ENCODE measurements at regions not wholly inside any gene's neighbourhood (a gene's known extent, or its start where the extent isn't known, plus 50 kb on each side); places are given as distances from the start of the nearest gene placed in this dataset.
A peak's percentile ranks its signal among the peaks of the same experiment; 100 is the strongest.

- H3K4me1 ChIP-seq (ENCODE audit: control insufficient read depth, insufficient read depth, low read length): no peaks in the 10 kb centered on the region
- peak; percentile 49 for DNase-seq
- H3K4me3 ChIP-seq (ENCODE audit: low read length): no peak overlapping the region
- no peak overlapping the region for H3K27ac ChIP-seq (ENCODE audit: low read length)
- H3K27me3 ChIP-seq (ENCODE audit: control insufficient read depth, insufficient read depth, low read length): no peaks in the 10 kb centered on the region
- H3K36me3 ChIP-seq (ENCODE audit: control insufficient read depth, insufficient read depth, low read length): no peaks in the 10 kb centered on the region
- H3K9me3 ChIP-seq (replicated peaks; ENCODE audit: control insufficient read depth, low read depth, low read length): no peaks in the 10 kb centered on the region
- no CpG with 5 or more reads among the region's 4 CpGs for WGBS (ENCODE audit: insufficient coverage)
Observed at GRCh38 chr13:77406644-77407440, 79.9 kb upstream of the MYCBP2 start.

GRCh38 chr13:77398825-77399620, 72.1 kb upstream of the MYCBP2 start:
- whole genome bisulfite sequencing (ENCODE audit: insufficient coverage): no CpG with 5 or more reads among the region's 3 CpGs

GRCh38 chr13:77397636-77398035, 70.7 kb upstream of the MYCBP2 start:
- Histone ChIP-seq H3K27ac (ENCODE audit: low read length) (no peak overlapping the region), H3K4me3 (ENCODE audit: low read length) (no peak overlapping the region), H3K36me3 (ENCODE audit: control insufficient read depth, insufficient read depth, low read length) (no peaks in the 10 kb centered on the region), H3K9me3 (replicated peaks; ENCODE audit: control insufficient read depth, low read depth, low read length) (no peaks in the 10 kb centered on the region), H3K27me3 (ENCODE audit: control insufficient read depth, insufficient read depth, low read length) (no peaks in the 10 kb centered on the region), H3K4me1 (ENCODE audit: control insufficient read depth, insufficient read depth, low read length) (no peaks in the 10 kb centered on the region)
- no peak for DNase-seq
- no CpG with 5 or more reads among the region's 2 CpGs for WGBS (ENCODE audit: insufficient coverage)

More at GRCh38 chr13:77398825-77399620, 72.1 kb upstream of the MYCBP2 start:
- Histone ChIP-seq H3K27ac (ENCODE audit: low read length) (no peak overlapping the region), H3K4me3 (ENCODE audit: low read length) (no peak overlapping the region), H3K9me3 (replicated peaks; ENCODE audit: control insufficient read depth, low read depth, low read length) (no peaks in the 10 kb centered on the region), H3K4me1 (ENCODE audit: control insufficient read depth, insufficient read depth, low read length) (no peaks in the 10 kb centered on the region), H3K36me3 (ENCODE audit: control insufficient read depth, insufficient read depth, low read length) (no peaks in the 10 kb centered on the region), H3K27me3 (ENCODE audit: control insufficient read depth, insufficient read depth, low read length) (no peaks in the 10 kb centered on the region)
- DNase-seq: no peak

- Histone ChIP-seq H3K27me3 (ENCODE audit: control insufficient read depth, insufficient read depth, low read length) (no peaks in the 10 kb centered on the region), H3K4me1 (ENCODE audit: control insufficient read depth, insufficient read depth, low read length) (no peaks in the 10 kb centered on the region), H3K27ac (ENCODE audit: low read length) (no peak overlapping the region), H3K9me3 (replicated peaks; ENCODE audit: control insufficient read depth, low read depth, low read length) (no peaks in the 10 kb centered on the region), H3K36me3 (ENCODE audit: control insufficient read depth, insufficient read depth, low read length) (no peaks in the 10 kb centered on the region), H3K4me3 (ENCODE audit: low read length) (no peak overlapping the region)
- DNase-seq: no peak
Observed at GRCh38 chr13:77391475-77391874, 64.6 kb upstream of the MYCBP2 start.

- Histone ChIP-seq H3K9me3 (replicated peaks; ENCODE audit: control insufficient read depth, low read depth, low read length) (no peaks in the 10 kb centered on the region), H3K36me3 (ENCODE audit: control insufficient read depth, insufficient read depth, low read length) (no peaks in the 10 kb centered on the region), H3K27ac (ENCODE audit: low read length) (no peak overlapping the region), H3K4me3 (ENCODE audit: low read length) (no peak overlapping the region), H3K4me1 (ENCODE audit: control insufficient read depth, insufficient read depth, low read length) (no peaks in the 10 kb centered on the region), H3K27me3 (ENCODE audit: control insufficient read depth, insufficient read depth, low read length) (no peaks in the 10 kb centered on the region)
- DNase-seq: peak; percentile 27
- WGBS (ENCODE audit: insufficient coverage): 17% methylated on average over 1 of the region's 3 CpGs
Observed at GRCh38 chr13:77390391-77390790, 63.5 kb upstream of the MYCBP2 start.

GRCh38 chr13:77389625-77390000, 62.7 kb upstream of the MYCBP2 start:
- Histone ChIP-seq H3K27me3 (ENCODE audit: control insufficient read depth, insufficient read depth, low read length) (no peaks in the 10 kb centered on the region), H3K4me1 (ENCODE audit: control insufficient read depth, insufficient read depth, low read length) (no peaks in the 10 kb centered on the region), H3K27ac (ENCODE audit: low read length) (no peak overlapping the region), H3K36me3 (ENCODE audit: control insufficient read depth, insufficient read depth, low read length) (no peaks in the 10 kb centered on the region), H3K4me3 (ENCODE audit: low read length) (no peak overlapping the region), H3K9me3 (replicated peaks; ENCODE audit: control insufficient read depth, low read depth, low read length) (no peaks in the 10 kb centered on the region)
- no peak for DNase-seq

GRCh38 chr13:77388944-77389624, 62.2 kb upstream of the MYCBP2 start:
- no peaks in the 10 kb centered on the region for H3K4me1 ChIP-seq (ENCODE audit: control insufficient read depth, insufficient read depth, low read length)
- WGBS (ENCODE audit: insufficient coverage): no CpG with 5 or more reads among the region's 4 CpGs
- no peaks in the 10 kb centered on the region for H3K27me3 ChIP-seq (ENCODE audit: control insufficient read depth, insufficient read depth, low read length)
- H3K4me3 ChIP-seq (ENCODE audit: low read length): no peak overlapping the region
- H3K9me3 ChIP-seq (replicated peaks; ENCODE audit: control insufficient read depth, low read depth, low read length): no peaks in the 10 kb centered on the region
- no peak overlapping the region for H3K27ac ChIP-seq (ENCODE audit: low read length)
- no peak for DNase-seq
- no peaks in the 10 kb centered on the region for H3K36me3 ChIP-seq (ENCODE audit: control insufficient read depth, insufficient read depth, low read length)

- H3K4me1 ChIP-seq (ENCODE audit: control insufficient read depth, insufficient read depth, low read length): no peaks in the 10 kb centered on the region
- 80% methylated on average over 3 of the region's 5 CpGs for WGBS (ENCODE audit: insufficient coverage)
- H3K4me3 ChIP-seq (ENCODE audit: low read length): no peak overlapping the region
- no peaks in the 10 kb centered on the region for H3K36me3 ChIP-seq (ENCODE audit: control insufficient read depth, insufficient read depth, low read length)
- DNase-seq: no peak
- no peaks in the 10 kb centered on the region for H3K27me3 ChIP-seq (ENCODE audit: control insufficient read depth, insufficient read depth, low read length)
- H3K9me3 ChIP-seq (replicated peaks; ENCODE audit: control insufficient read depth, low read depth, low read length): no peaks in the 10 kb centered on the region
- no peak overlapping the region for H3K27ac ChIP-seq (ENCODE audit: low read length)
Observed at GRCh38 chr13:77387607-77388200, 60.8 kb upstream of the MYCBP2 start.

GRCh38 chr13:77386880-77387606, 60.1 kb upstream of the MYCBP2 start:
- H3K4me3 ChIP-seq (ENCODE audit: low read length): no peak overlapping the region
- H3K4me1 ChIP-seq (ENCODE audit: control insufficient read depth, insufficient read depth, low read length): no peaks in the 10 kb centered on the region
- peak; percentile 53 for DNase-seq
- no peak overlapping the region for H3K27ac ChIP-seq (ENCODE audit: low read length)
- no peaks in the 10 kb centered on the region for H3K36me3 ChIP-seq (ENCODE audit: control insufficient read depth, insufficient read depth, low read length)
- H3K9me3 ChIP-seq (replicated peaks; ENCODE audit: control insufficient read depth, low read depth, low read length): no peaks in the 10 kb centered on the region
- H3K27me3 ChIP-seq (ENCODE audit: control insufficient read depth, insufficient read depth, low read length): no peaks in the 10 kb centered on the region
- WGBS (ENCODE audit: insufficient coverage): 86% methylated on average over 2 of the region's 5 CpGs

All from muscle of leg (tissue), 3 donors.